ENCODE measurements at regions not wholly inside any gene's neighbourhood (a gene's known extent, or its start where the extent isn't known, plus 50 kb on each side); places are given as distances from the start of the nearest gene placed in this dataset.

DNA sequence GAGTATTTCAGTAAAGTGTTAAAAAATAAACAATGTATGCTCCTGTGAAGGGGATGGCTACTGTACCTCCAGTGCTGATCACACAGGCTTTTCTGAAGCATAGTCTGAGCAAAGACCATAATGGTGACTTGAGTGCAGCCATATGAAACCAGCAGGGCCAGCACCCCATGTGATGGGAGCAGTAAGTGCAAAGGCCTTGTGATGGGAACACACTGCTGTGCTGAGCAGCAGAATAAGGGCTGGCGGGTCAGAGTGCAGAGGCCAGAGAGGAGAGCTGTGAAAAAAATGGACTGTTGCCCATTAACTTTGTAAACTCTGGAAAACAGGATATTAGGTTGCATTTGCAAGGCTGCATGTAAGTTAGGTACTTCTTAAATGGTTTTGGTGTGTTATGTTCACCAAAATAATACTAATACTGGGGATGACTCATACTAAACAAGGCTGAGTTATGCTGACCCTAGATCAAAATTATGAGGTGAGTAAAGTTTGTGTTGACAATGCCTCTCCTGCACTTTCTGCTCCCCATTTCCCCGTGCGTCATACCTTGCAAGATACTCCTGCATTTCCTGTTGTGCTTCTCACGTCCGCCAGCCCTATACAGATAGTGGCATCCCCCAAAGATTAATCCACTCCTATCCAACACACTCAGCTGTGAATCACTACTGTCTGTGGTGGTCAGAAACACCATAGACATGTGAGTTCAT is 67.0 kb upstream of the FAM9A start:
- TF ChIP-seq POLR2A (IDR thresholded peaks at IDR 0.05; ENCODE audit: insufficient read depth in 1 of 2, low read depth in 2 of 2, low read length in 2 of 2) (no peak), TCF7 (IDR thresholded peaks at IDR 0.05; ENCODE audit: low read depth) (no peak)
